Body of pancreas (tissue), 4 donors: ENCODE measurements at regions not wholly inside any gene's neighbourhood (a gene's known extent, or its start where the extent isn't known, plus 50 kb on each side); places are given as distances from the start of the nearest gene placed in this dataset.

ENCODE experiments used
- ATAC-seq: fragments of 150-250 bp; one replicate; pipeline ENCODE4 v1.9.1; 2016
- DNase-seq, 4 donors: peaks; one replicate each; pipeline ENCODE4 v3.0.0-alpha.2; 2019
- H3K27ac ChIP-seq, 4 donors: fragments of 200-600 bp; sonication (generic); 1 replicate in 3 of 4; 2 replicates in 1 of 4; pipeline versions ENCODE4 v1.5.1 to v1.6.1; 2016 to 2019; ENCODE audit warnings: mild to moderate bottlenecking in 1 of 4, mixed read lengths in 1 of 4, moderate library complexity in 1 of 4
- H3K27me3 ChIP-seq, 2 donors: fragments of 200-600 bp; sonication (generic); one replicate each; pipeline ENCODE4 v1.6.0; 2016; ENCODE audit warnings: mild to moderate bottlenecking in 1 of 2
- H3K36me3 ChIP-seq, 2 donors: fragments of 200-600 bp; sonication (generic); replicated peaks in 1 of 2; 2 replicates each; pipeline ENCODE4 v1.5.1; 2016; ENCODE audit warnings: low read depth in 2 of 2; ENCODE audit not compliant: insufficient read depth in 1 of 2
- H3K4me1 ChIP-seq: fragments of 200-600 bp; sonication (generic); one replicate; pipeline ENCODE4 v1.6.0; 2016
- H3K4me3 ChIP-seq, 2 donors: fragments of 200-600 bp; sonication (generic); 1 replicate in 1 of 2; 2 replicates in 1 of 2; pipeline ENCODE4 v1.5.1; 2016 to 2019
- H3K9me3 ChIP-seq, 3 donors: fragments of 200-600 bp; sonication (generic); 1 replicate in 2 of 3; 2 replicates in 1 of 3; pipeline ENCODE4 v1.5.1; 2016
- POLR2A ChIP-seq, 3 donors: fragments of 450-650 bp; IDR thresholded peaks; one replicate each; pipeline ENCODE4 v1.6.1; 2016; ENCODE audit warnings: antibody characterized with exemption in 3 of 3, mild to moderate bottlenecking in 2 of 3
- WGBS, 2 donors: methylation state at CpG; one replicate each; pipeline ENCODE4 v1.1.5; 2017; 5-methylcytosine and 5-hydroxymethylcytosine counted together
- intact Hi-C: fragments of 100-400 bp; cut with DNase I; formaldehyde crosslinking; loops from one replicate; pipeline ENCODE4 v1.15.1; 2023
- TF ChIP-seq, protein P1 (sequence below), 7 experiments: fragments of 450-650 bp in 4 of 7; fragments of 200-600 bp in 3 of 7; sonication (generic) in 3 of 7; IDR thresholded peaks; one replicate each; pipeline ENCODE4 v1.5.1; 2016 to 2019; ENCODE audit warnings: antibody characterized with exemption in 7 of 7

DNA sequence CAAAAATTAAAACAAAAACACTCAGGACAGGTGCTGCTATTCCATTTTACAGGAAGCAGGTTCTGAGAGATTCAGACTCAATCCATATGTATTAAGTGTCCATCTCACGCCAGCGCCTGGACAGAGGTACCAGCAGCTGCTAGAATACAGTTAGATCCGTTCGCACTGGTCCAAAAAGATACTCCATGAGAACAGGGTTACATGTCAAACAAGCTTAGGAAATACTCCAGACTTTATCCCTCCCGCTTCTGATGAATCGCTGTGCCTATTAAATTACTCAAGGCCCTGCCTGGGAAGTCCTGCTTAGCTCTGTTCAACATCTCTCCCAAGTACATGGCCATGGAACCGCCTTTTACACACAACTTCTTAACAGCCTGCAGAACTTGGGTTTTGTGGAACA is 50.2 kb upstream of the SLC35C1 start:
- TF ChIP-seq, protein P1, sequence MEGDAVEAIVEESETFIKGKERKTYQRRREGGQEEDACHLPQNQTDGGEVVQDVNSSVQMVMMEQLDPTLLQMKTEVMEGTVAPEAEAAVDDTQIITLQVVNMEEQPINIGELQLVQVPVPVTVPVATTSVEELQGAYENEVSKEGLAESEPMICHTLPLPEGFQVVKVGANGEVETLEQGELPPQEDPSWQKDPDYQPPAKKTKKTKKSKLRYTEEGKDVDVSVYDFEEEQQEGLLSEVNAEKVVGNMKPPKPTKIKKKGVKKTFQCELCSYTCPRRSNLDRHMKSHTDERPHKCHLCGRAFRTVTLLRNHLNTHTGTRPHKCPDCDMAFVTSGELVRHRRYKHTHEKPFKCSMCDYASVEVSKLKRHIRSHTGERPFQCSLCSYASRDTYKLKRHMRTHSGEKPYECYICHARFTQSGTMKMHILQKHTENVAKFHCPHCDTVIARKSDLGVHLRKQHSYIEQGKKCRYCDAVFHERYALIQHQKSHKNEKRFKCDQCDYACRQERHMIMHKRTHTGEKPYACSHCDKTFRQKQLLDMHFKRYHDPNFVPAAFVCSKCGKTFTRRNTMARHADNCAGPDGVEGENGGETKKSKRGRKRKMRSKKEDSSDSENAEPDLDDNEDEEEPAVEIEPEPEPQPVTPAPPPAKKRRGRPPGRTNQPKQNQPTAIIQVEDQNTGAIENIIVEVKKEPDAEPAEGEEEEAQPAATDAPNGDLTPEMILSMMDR (IDR thresholded peaks at IDR 0.05) = no peak
- no peak for TF ChIP-seq POLR2A (IDR thresholded peaks at IDR 0.05)
- no peaks in the 10 kb centered on the region for H3K27me3 ChIP-seq
- peak overlapping the region in 3 of 4 donors; percentile 57 to 84 (median 79) for H3K27ac ChIP-seq
- no peaks in the 10 kb centered on the region for H3K9me3 ChIP-seq
- H3K4me1 ChIP-seq = peaks cover 27% of the 10 kb centered on the region
- no peak for ATAC-seq
- no peak overlapping the region for H3K4me3 ChIP-seq
- intact Hi-C loops = no loop called here
- WGBS, 2 donors = 70 to 87% methylated on average over 7 of the region's 7 CpGs
- H3K36me3 ChIP-seq = no peaks in the 10 kb centered on the region
- peak in 1 of 4 donors; percentile 20 for DNase-seq

DNA sequence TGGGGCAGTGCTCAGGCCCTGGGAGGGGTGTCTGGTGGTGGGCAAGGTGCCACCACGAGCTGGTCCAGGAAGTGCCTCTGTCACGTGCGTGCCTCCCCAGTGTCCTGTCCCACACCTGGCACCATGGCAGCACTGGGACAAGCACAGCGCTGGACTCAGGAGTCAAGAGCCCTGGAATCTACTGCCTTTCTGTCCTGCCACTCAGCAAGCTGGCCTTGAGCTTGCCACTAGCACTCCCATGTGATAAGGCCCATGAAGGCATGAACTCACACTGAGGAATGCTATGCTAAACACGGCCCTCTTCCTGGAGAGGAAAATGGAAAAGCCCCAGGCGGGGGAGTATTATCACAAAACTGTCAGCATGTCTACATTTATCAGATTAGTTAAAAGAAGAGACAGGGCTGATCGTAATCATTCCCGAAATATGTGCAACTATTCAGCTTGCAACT is 50.7 kb upstream of the SLC35C1 start:
- TF ChIP-seq POLR2A (IDR thresholded peaks at IDR 0.05) = no peak
- TF ChIP-seq, protein P1 (IDR thresholded peaks at IDR 0.05) = no peak
- H3K4me1 ChIP-seq = peaks cover 27% of the 10 kb centered on the region
- WGBS, 2 donors = 19 to 21% methylated on average over 8 of the region's 8 CpGs
- ATAC-seq (peak; percentile 93), DNase-seq (peak; percentile 61 to 83 (median 70))
- H3K4me3 ChIP-seq = no peak overlapping the region
- no peaks in the 10 kb centered on the region for H3K27me3 ChIP-seq
- intact Hi-C loops = no loop called here
- H3K27ac ChIP-seq = peak overlapping the region; percentile 52 to 84 (median 68)
- H3K9me3 ChIP-seq = no peaks in the 10 kb centered on the region
- no peaks in the 10 kb centered on the region for H3K36me3 ChIP-seq

DNA sequence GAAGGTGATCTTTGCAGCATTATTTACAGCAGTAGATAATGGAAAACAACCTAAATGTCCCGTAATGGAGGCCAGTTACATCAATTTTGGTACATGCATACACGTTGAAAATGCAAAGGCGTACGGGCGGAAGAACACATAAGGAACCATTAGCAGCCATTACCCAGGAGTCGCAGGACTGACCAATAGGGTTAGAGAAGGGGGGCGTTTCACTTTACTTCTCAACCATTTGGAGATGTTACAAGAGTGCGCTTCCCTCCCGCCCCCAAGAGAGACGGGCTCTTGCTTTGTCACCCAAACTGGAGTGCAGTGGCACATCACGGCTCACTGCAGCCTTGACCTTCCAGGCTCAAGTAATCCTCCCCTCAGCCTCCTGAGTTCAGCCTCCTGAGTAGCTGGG is 52.8 kb upstream of the SLC35C1 start:
- no peaks in the 10 kb centered on the region for H3K9me3 ChIP-seq
- ATAC-seq (no peak), DNase-seq (no peak)
- H3K4me1 ChIP-seq = peaks cover 27% of the 10 kb centered on the region
- 82 to 85% methylated on average over 11 of the region's 11 CpGs for WGBS, 2 donors
- no peak for TF ChIP-seq POLR2A (IDR thresholded peaks at IDR 0.05)
- TF ChIP-seq, protein P1 (IDR thresholded peaks at IDR 0.05) = no peak
- H3K27ac ChIP-seq = no peak overlapping the region
- H3K27me3 ChIP-seq = no peaks in the 10 kb centered on the region
- no peaks in the 10 kb centered on the region for H3K36me3 ChIP-seq
- no peak overlapping the region for H3K4me3 ChIP-seq
- intact Hi-C loops = no loop called here

DNA sequence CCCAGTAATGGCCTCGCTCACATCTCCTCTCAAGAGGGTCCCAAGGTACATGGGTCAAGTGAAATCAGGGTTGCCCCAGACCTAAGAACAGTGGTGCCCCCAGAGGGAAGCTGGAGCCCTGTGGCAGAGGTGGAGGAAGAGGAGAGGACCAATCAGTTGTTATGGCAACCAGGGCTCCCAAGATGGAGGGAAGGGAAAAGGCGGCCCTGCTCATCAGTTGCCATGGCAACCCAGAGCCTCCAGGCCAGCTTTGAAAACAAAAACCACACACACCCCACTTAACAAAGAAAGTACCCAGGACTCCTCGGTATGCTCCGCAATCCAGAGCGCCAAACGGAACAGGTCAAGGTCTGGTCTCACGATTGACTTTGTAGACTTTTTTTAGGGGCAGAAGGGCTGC is 53.5 kb upstream of the SLC35C1 start:
- intact Hi-C loops = no loop called here
- peak in 1 of 4 donors; percentile 9 for DNase-seq
- ATAC-seq = no peak
- Histone ChIP-seq H3K4me3 (no peak overlapping the region), H3K27me3 (no peaks in the 10 kb centered on the region), H3K36me3 (no peaks in the 10 kb centered on the region), H3K27ac (no peak overlapping the region), H3K9me3 (no peaks in the 10 kb centered on the region), H3K4me1 (peaks cover 27% of the 10 kb centered on the region)
- no peak for TF ChIP-seq POLR2A (IDR thresholded peaks at IDR 0.05)
- TF ChIP-seq, protein P1 (IDR thresholded peaks at IDR 0.05) = no peak
- 47 to 50% methylated on average over 7 of the region's 7 CpGs for WGBS, 2 donors

DNA sequence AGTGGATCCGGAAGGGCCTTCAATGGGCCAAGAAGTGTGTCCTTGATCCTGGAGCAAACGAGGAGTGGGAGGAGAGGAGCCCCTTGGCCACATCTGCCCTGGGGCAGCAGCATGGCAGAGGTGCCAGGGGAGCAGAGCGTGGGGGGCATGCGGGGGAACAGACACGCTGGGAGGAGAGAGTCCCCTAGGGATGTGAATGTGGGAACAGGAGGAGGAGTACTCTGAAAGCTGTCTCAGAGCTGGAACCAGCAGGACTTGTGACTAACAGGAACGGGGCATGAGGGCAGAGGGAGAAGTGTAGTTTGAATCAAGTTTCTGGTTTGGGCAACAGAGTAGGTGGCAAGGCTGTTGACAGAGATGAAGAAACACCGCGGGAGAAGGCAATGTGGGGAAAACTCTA is 54.5 kb upstream of the SLC35C1 start:
- ATAC-seq = no peak
- TF ChIP-seq, protein P1 (IDR thresholded peaks at IDR 0.05) = no peak
- no peak for TF ChIP-seq POLR2A (IDR thresholded peaks at IDR 0.05)
- WGBS, 2 donors = 62 to 66% methylated on average over 8 of the region's 8 CpGs
- Histone ChIP-seq H3K9me3 (no peaks in the 10 kb centered on the region), H3K36me3 (no peaks in the 10 kb centered on the region), H3K27ac (no peak overlapping the region), H3K4me3 (no peak overlapping the region), H3K4me1 (peaks cover 19% of the 10 kb centered on the region), H3K27me3 (no peaks in the 10 kb centered on the region)
- intact Hi-C loops = no loop called here
- no peak for DNase-seq
